MM.1S (cell line): ENCODE measurements at regions not wholly inside any gene's neighbourhood (a gene's known extent, or its start where the extent isn't known, plus 50 kb on each side); places are given as distances from the start of the nearest gene placed in this dataset.

ENCODE experiments used
- CTCF ChIP-seq: fragments of 300-600 bp; sonication (generic); IDR thresholded peaks from 2 replicates; pipeline ENCODE4 v1.5.1; 2016; ENCODE audit warnings: antibody characterized with exemption, low read length, mixed read lengths
- EZH2 ChIP-seq: fragments of 300-600 bp; sonication (generic); optimal IDR thresholded peaks from 2 replicates; pipeline ENCODE3; 2017; ENCODE audit warnings: low read depth, mild to moderate bottlenecking, antibody characterized with exemption, low read length, mixed read lengths

DNA sequence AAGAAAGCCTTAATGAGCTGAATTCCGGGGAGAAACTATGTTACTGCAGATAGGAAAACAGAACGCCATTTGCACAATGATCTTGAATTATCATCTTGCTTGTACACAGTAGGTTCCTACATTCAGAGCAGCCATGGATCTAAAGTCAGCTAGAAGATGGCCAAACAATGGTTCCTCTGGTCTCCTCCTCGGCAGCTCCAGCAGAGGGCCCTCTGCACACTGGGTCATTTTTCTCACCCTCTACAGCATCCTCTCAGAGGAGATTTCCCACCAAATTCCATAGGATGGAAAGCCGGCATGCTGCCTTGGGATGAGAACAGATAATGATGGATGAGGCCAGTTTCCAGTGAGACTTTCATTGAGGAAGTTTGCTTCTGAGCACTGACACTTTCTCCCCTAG lies 308.5 kb upstream of the NFE2L3 start:
- no peak; the same call in 1 of the 2 replicates for TF ChIP-seq CTCF
- TF ChIP-seq EZH2, result no peak
